ENCODE measurements at regions not wholly inside any gene's neighbourhood (a gene's known extent, or its start where the extent isn't known, plus 50 kb on each side); places are given as distances from the start of the nearest gene placed in this dataset.

GRCh38 chr20:16844406-16844805 is 96.2 kb downstream of the OTOR start:
- TF ChIP-seq ZNF23 (tag by site-specific recombination; IDR thresholded peaks at IDR 0.05; ENCODE audit: borderline replicate concordance) (no peak), CTCF (tag by site-specific recombination; IDR thresholded peaks at IDR 0.05) (no peak), BCL11A (tag by site-specific recombination; IDR thresholded peaks at IDR 0.05; ENCODE audit: low read depth) (no peak), ZSCAN4 (tag by site-specific recombination; IDR thresholded peaks at IDR 0.05) (no peak), ZNF121 (tag by site-specific recombination; IDR thresholded peaks at IDR 0.05) (no peak), ZNF391 (tag by site-specific recombination; IDR thresholded peaks at IDR 0.05; ENCODE audit: borderline replicate concordance, low read depth) (no peak), ZNF639 (tag by site-specific recombination; IDR thresholded peaks at IDR 0.05) (no peak), ATF2 (tag by site-specific recombination; IDR thresholded peaks at IDR 0.05; ENCODE audit: low read depth) (no peak), MYNN (tag by site-specific recombination; IDR thresholded peaks at IDR 0.05; ENCODE audit: borderline replicate concordance) (no peak), SCRT1 (tag by site-specific recombination; IDR thresholded peaks at IDR 0.05; ENCODE audit: borderline replicate concordance) (no peak), YY1 (tag by site-specific recombination; IDR thresholded peaks at IDR 0.05) (no peak), PATZ1 (tag by site-specific recombination; IDR thresholded peaks at IDR 0.05) (no peak)

All from HEK293 (cell line).